ENCODE measurements at regions not wholly inside any gene's neighbourhood (a gene's known extent, or its start where the extent isn't known, plus 50 kb on each side); places are given as distances from the start of the nearest gene placed in this dataset.
"Not testable (repeated sequence)": the region's sequence is repeated elsewhere in the genome, so short reads cannot be mapped to it uniquely, and the experiment has no call there.

DNA sequence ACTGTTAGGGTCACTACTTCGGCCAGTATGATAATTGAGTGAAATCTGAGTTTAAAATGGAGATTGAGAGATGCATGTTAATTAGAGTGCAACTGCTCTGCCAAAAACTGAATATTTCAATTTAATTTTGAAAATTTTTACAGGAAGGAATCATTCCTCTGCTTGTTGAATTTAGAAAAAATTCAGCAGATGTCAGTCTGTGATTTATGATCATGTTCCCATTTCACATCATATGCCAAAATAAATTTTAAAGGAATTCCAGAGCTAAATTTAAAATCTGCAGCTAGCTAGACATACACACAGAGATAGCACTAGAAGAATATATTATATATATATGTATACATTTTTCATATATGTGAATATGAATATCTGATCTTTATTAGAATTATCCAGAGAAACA is 797.6 kb upstream of the TMEM132C start:
- DNase-seq (ENCODE audit: low spot score): no peak

DNA sequence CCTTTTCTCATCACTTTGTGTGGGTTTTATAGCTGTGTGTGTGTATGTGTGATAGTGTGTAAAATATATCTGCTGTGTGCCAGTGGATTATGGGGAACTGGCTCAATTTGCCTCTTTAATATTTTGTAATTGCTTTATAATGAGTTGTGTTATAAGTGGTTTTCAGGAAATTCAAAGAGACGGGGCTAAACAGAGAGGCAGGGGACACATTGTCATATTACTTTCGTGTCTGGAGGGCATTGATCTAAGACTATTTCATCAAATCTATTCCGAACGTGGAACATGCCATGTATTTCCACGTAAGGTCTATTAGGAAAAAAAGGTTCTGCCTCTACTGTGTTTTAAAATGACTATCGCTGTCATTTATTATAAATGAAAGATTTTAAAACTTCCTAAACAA is 793.2 kb upstream of the TMEM132C start:
- no peak for DNase-seq (ENCODE audit: low spot score)

DNA sequence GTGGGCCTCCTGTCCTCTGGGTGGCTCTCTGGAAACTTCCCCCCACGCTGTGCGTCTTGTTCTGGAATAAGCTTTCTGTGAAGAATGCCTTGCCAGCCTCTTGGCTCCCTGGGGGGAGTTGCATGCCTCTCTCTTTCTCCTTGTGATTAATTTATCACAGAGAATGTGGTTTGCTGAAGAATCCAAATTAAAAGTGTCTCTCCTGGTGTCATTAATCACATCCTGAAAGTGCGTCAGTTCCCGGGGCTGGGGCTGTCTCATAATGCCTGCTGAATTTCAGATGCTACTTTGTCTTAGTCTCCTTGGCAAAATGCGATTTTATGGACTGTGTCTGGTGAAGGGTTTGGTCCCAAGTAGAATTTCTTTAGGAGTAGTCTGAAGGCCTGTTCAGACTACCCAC is 787.7 kb upstream of the TMEM132C start:
- no peak for DNase-seq (ENCODE audit: low spot score)

DNA sequence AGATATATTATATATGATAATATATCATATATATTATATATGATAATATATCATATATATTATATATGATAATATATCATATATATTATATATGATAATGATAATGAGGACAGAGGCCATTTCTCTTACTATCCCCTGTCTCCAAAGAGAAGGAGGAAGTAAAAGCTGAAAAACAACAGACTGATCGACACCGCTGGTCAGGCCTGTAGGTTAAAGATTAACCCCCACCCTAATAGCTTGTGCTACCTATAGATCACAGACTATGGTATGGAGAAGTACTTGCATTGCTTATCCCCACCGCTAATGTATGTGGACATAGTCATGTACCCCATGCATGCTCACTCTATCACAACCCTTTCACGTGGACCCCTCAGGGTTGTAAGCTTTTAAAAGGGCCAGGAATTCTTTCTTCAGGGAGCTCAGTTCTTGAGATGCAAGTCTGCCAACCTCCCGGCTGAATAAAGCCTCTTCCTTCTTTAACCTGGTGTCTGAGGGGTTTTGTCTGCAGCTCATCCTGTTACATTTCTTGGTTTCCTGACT is 786.1 kb upstream of the TMEM132C start:
- no peak for DNase-seq (ENCODE audit: low spot score)

DNA sequence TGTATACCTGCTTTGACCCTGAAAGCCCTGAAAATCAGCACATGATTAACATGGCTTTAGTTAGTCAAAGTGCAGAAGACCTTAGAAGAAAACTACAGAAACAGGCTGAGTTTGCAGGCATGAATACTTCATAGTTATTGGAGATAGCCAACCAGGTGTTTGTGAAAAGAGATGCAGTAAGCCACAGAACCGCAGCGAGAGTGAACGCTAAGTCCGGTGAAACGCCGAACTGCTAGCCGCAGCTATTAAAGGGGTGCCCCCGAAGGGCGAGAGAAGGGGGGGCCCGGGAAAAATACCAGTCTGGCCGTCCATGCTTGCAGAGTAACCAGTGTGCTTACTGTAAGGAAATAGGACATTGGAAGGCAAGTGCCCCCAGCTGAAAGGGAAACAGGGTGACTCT is 784.0 kb upstream of the TMEM132C start:
- DNase-seq (ENCODE audit: low spot score): no peak

DNA sequence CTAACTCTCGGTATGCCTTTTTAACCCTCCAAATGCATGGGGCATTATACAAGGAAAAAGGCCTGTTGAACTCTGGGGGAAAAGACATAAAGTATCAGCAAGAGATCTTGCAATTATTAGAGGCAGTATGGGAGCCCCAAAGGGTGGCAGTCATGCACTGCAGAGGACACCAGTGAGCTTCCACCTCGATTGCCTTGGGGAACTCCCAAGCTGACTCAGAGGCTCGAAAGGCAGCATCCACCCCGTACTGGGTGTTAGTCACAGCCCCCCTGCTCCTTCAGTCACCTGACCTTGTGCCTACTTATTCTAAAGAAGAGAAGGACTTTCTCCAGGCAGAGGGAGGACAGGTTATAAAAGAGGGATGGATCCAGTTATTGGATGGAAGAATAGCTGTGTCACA is 781.4 kb upstream of the TMEM132C start:
- DNase-seq (ENCODE audit: low spot score): no peak

DNA sequence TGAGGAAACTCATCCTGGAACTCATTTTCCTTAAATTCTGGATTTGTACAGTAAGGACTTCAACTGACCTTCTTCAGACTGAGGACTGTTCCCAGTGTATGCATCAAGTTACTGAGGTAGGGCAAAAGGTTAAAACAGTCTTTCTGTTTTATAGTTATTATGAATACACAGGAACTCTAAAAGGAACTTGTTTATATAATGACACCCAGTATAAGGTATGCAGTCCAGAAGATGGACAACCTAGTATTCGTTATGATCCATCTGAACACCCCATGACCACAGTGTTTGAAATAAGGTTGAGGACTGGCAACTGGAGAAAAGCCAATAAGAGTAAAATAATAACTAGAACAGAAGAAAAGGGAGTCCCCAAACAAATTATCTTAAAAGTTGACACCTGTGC is 779.9 kb upstream of the TMEM132C start:
- DNase-seq (ENCODE audit: low spot score): no peak

DNA sequence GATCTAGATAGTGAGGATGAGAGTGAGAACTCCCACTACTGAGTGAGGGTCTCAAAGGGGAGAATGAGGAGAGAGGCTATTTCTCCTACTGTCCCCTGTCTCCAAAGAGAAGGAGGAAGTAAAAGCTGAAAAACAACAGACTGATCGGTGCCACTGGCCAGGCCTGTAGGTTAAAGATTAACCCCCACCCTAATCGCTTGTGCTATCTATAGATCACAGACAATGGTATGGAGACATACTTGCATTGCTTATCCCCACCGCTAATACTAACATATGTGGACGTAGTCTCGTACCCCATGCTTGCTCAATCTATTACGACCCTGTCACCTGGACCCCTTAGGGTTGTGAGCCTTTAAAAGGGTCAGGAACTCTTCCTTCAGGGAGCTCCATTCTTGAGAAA is 777.9 kb upstream of the TMEM132C start:
- no peak for DNase-seq (ENCODE audit: low spot score)

DNA sequence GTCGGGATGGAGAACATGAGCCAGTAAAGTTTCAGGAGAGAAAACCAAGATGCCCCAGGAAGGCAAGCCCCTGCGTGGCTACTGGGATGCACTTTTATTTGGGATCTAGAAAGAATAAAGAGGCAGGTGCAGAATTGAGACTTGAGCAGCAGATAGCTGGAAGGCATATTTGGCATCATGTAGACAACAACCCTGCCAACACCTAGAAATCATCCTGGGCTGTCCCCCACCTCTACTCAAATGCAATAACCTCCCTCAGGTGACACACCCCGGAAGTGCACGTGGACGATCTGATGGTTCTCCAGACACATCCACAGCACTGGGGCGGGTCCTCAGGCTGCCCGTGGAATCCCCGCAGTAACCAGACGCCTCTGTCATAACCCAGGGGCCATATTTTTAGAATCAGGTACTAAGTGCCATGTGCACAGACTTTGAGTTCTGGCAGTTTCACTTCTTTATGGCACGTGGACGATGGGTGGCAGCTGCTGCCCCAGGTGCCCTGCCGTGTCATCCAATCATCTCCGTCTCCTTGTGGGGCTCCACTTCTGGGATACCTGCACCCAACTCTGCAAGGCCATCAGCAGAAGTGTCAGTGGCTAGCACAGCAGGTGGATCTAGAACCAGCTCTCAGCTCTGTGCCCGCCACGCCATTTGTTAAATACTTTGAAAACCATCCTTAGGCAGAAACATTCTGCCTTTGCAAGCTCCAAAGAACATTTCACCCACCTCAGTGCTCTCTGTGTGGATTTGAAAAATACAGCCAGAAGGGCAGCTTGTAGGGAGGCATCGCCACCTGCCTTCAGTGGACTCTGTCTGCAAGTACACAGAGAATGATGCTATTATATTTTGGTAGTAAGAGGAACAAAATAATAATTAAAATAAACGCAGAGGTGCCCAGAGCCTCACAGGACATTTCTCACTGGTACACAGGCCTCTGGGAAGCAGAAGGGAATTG is 771.7 kb upstream of the TMEM132C start:
- no peak for DNase-seq (ENCODE audit: low spot score)

DNA sequence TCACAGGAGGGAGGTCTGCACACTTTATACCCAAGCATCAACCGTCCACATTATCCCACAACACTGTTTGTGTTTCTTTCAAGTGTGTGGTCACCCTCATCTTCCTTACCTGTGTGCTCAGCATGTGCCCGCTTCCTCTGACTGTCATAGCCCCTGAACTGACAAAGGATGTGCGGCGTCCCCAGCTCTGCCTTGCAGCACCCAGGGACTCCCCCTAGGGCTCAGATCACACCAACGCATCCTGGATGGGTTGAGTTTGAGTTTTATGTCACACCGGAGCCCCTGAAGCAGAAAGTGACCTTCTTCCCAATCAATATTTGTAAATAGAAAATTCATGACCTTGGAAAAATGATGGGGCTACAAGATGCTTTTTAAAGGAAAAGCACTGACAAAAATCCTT is 770.7 kb upstream of the TMEM132C start:
- no peak for DNase-seq (ENCODE audit: low spot score)

DNA sequence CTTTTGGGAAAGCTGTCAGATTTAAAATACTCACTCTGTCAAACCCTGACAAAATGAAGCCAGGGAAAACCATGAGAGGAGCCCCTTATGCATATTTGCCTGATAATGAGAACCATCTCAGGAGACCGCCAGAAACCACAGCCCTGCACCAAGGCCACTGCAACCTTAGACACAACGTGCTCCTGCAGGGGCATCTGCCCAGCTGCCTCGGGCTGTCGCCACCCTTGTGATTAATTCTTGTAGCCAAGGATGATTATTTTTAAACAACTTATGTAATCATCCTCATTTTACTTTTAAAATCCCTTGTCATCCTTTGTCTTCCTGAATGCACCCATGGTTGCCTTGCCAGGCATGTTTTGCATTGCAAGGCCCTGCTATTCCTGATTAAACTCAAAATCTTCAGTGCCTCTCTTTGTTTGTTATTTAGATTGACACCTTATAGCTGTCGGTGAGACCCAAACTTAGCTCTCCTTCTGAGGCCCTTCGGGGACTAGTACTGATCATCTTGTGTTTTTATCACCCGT is 766.4 kb upstream of the TMEM132C start:
- DNase-seq (ENCODE audit: low spot score): no peak

DNA sequence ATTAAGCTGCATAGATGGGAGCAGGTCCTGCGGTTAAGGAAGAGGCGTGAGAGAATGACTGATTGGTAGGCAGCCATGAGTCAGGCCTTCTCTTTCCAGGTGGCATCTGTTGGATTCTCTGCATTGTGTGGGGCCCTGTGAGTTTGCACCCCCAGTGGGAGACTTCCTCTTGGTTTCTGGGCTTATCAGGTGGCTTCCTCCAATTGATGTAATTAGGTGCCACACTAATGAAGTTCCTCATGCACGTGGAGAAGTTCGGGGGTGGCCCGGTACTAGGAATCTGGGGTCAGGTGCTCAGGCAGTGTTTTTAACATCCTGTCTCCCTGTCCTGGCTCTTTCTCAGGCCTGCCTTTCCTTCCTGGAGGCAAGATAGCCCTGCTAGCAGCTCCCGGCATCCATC is 765.1 kb upstream of the TMEM132C start:
- DNase-seq (ENCODE audit: low spot score): no peak

DNA sequence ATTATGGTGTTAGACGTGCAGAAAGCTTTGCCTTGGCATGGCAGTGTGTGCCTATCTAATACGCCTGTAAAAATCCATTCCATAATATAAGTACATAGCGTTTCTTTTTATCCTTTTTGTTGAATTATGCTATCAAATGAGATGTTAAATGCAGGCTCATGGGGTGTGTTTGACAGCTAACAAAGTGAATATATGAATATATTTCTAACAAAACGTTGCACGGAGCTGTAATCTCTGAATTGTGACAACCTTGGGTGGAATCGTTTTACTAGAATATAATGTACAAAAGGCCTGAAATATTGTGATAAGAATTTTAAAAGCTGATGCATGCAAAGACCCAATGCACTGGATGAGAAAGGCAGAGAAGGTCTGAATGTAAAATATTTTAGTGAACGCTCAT is 763.7 kb upstream of the TMEM132C start:
- no peak for DNase-seq (ENCODE audit: low spot score)

DNA sequence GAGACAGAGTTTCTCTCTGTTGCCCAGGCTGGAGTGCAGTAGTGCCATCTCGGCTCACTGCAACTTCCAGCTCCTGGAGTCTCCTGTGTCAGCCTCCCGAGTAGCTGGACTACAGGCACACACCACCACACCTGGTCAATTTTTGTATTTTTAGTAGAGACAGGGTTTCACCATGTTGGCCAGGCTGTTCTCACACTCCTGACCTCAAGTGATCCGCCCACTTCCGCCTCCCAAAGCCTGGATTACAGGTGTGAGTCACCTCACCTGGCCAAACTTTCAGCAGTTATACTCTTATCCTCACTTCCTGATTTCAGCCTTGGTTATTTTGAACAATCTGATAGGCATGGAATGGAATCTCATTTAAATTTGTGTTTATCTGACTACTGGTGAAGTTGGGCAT is 763.0 kb upstream of the TMEM132C start:
- not testable (repeated sequence) for DNase-seq (ENCODE audit: low spot score)

DNA sequence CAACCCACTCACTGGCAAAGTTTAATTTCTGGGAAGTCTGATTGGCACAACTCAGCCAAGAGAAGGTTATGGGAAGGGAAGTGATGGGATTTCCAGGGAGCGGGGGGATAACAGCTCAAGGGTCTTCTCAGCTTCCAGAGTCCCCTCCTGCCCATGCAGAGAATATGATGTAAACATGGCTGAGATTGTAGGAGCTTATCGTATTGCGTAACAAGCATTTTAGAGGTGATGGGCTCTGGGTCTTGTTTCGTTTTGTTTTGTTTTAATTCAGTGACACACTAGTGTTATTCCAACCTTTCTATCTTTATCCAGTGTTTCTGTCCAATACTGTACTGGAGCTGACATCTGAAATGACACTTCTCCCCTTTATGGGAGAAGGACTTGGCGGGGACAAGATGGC is 762.1 kb upstream of the TMEM132C start:
- DNase-seq (ENCODE audit: low spot score): no peak

DNA sequence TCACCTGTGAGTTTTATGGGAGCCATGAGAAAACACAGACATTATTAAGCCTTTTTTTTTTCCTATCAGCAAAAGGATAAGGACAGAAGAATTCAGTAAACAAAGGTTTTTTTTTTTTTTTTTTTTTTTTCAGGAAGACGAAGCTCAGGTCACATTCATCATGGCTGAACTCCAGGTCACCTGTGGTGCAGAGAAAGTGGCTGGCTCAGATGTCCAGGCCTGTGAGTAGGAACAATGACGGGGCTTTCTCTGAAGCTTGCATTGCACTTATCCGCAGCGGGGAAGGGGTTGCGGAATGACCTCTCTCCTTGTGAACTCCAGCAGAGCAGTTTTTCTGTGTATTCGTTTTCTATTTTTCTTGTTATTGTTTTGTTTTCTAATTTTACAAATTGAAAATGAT is 759.6 kb upstream of the TMEM132C start:
- no peak for DNase-seq (ENCODE audit: low spot score)

DNA sequence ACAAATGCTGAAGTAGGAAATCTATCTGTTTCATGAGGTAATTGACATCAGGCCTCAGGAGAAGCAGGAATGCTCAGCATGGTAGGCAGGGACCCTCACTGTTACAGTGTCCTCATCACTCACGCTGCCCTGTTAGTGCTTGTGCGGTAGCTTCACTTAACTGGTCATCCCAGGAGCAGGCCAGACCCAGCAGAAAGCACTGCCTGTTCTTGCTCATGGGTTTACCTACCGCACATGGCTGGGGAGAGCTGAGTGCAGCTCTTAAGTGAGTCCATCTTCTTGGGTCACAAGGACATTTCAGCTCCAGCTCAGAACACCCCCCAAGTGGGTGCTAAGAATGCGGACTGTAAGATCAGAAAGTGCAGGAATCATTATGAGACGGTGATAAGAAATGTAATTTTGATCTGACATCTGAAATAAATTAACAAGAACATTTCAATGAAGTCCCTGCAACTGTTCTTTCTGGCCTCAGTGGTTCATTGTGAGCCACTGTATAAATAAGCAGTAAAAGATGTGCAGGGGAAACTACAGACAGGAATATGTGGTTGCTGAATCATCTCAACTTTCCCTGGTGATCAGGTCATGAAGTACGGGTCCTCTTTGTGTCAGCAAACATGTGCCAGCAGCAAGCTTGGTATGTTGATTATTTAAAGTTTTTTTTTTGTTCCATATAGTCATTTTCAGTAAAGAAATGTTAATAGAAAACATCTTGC is 757.7 kb upstream of the TMEM132C start:
- no peak for DNase-seq (ENCODE audit: low spot score)

DNA sequence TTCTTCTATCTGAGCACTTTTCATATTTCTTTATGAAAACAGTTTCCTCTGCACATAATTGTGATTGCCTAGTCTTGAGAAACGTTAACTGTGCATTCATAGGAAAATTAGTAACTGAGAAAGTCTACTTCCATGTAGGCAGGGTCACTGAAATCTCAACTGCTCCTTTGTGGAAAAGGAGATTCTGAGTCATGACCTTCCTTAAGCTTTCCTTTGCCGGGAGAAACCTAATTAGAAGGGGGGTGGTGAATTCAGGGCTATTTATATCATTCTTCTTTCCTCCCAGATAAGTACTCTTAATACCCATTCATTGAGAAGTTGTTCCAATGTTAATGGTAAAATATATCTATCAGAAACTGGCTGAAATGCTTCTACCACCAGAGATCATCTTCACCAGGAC is 751.0 kb upstream of the TMEM132C start:
- no peak for DNase-seq (ENCODE audit: low spot score)

DNA sequence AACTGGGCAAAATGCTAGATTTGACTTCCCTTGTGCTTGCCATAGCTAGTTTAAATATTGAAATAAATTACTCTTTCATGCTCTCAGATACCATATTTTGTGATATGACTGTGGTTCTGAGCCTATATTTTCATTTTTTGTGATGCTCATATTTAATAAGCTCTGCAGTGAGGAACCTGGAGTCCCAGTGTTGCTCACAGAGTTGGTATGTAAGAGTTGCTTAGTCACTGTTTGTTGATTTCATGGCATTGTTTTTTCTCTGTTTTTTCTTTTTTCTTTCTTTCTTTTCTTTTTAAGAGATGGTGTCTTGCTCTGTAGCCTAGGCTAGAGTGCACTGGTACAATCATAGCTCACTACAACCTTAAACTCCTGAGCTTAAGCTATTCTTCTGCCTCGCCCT is 750.5 kb upstream of the TMEM132C start:
- no peak for DNase-seq (ENCODE audit: low spot score)

DNA sequence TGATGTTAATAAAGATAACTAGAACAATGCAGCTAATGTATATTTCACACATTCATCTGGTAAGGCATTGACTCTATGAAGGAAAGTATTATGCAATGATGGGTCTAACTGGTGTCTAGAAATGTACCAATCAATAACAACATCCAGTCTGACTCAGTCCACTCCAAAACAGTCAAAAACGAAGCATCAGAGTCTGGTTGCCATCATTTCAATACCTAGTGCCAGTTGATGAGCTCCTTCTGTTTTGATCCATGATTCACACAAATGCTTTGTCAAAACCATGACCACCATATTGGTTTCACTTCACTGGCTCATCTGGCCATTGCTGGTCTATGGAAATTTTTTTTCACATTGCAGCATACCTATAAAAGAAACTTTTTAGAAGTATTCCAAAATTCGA is 747.2 kb upstream of the TMEM132C start:
- no peak for DNase-seq (ENCODE audit: low spot score)

DNA sequence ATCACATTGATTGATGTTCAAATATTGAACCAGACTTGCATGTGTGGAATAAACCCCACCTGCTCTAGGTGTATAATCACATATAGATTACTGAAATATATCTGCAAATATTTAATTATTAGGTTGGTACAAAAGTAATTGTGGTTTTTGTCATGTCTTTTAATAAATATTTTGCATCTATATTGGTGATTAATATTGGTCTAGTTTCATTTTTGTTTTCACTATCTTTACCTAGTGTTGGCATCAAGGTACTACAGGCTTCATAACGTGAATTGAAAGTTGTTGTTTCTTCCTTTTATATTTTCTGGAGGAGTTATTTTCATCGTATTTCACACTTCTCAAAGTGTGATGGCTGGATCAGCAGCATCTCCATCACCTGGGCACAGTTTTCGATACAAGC is 740.0 kb upstream of the TMEM132C start:
- DNase-seq (ENCODE audit: low spot score): no peak

DNA sequence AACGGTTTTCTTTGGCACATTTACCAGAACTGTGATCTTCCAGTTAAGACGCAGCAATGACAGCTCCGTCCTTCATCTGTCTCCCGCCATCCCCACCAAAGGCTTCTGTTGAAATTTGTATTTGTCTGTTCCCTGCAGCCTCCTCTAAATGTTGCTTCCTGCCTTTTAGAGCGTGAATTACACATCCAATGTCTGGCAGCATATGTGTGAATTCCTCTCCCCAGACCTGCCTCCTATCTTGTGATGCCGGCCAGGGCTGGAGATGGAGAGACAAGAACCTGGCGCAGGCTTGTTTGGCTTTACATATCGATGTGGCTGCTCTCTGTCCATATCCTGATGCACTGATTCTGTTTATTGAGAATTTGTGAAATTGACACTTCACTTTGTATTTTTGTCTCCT is 738.4 kb upstream of the TMEM132C start:
- DNase-seq (ENCODE audit: low spot score): no peak

DNA sequence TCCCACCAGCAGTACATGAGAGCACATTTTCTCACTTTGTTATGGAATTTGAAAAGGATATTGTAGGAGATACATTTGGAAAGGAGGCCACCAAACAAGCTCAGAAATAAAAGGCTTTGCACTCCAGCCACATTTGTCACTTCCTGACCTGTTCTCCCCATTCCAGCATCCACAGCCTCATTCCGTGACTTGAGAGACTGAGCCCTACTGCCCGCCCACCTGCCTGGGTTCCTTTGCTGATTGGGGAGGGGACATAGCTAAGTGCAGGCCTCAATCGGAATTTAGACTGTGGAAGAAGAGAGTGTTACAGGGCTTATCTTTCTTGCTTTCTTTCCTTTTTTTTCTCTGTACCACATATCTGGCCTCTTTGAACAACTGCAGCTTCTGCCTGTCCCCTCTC is 735.4 kb upstream of the TMEM132C start:
- DNase-seq (ENCODE audit: low spot score): no peak
